ENCODE measurements at regions not wholly inside any gene's neighbourhood (a gene's known extent, or its start where the extent isn't known, plus 50 kb on each side); places are given as distances from the start of the nearest gene placed in this dataset.
"Not testable (repeated sequence)": the region's sequence is repeated elsewhere in the genome, so short reads cannot be mapped to it uniquely, and the experiment has no call there.

DNA sequence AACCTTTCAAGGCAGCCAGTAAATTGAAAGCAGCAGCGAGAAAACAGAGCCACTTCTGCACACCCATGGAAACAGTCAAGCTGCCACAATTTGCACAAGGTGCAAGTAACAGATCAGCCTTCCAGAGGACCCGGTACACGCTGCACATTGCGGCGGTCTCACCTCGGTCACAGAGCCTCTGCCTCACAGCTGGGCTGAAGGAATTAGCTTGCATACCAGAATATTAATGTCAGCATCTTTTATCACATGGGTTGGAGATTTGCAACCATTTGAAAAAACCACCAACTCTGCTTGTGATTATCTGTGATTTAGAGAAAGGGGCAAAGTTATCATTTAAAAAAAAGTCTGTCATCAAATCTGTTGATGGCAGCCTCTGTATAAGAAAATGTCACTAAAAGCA is 330.5 kb upstream of the TCF4 start:
- DNase-seq, result no peak

DNA sequence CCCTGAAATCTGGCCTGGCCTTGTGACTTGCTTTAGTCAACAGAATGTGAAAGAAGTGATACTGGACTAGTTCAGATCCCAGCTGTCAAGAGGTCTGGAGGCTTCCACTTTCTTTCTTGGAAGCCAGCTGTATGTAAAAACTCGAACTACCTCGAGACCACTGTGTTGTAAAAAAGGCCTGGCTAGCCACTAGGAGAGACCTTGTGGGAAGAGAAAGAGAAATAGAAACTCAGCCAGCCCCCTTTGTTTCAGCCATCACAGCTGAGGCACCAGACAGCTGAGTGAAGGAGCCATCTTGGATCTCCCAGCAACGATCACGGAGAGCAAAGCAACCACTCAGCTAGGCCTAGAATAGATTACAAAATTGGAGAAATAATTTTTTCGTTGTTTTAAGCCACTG is 324.9 kb upstream of the TCF4 start:
- no peak for DNase-seq

DNA sequence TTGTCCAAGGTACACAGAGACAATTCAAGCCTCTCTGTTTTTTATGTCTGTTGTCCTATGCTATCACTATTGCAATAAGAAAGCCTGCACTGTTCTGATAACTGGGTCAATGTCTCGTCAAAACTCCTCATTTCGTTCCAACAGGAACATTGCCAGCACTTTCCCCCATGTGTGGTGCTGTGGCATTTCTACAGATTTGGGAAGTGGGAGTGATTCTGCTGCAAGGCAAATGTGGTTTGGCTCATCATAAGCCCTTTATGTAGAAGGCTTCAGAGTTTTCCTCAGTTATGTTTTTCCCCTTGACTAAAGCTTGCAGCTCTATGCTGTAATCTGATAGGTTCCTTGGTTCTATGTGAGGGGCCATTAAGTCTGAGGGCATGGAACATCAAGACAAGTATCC is 324.1 kb upstream of the TCF4 start:
- DNase-seq, result no peak

DNA sequence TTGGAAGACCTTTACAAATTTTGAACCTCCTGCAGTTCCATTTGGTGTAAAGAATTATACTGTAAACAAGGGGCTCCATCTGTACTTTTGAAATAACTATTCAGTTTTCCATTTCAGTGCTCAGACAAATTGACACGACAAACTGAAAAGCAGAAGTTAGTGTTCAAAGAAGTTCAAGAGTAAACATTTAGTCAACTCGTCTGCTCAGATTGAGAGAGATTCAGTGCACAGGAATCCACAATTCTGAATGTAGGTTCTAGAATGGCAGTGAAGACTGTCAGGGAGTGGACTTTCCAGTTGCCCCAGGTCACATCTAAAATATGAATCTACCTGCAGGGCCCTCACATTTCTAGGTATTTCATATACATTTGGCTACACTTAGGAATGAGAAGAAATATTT is 322.3 kb upstream of the TCF4 start:
- no peak for DNase-seq

DNA sequence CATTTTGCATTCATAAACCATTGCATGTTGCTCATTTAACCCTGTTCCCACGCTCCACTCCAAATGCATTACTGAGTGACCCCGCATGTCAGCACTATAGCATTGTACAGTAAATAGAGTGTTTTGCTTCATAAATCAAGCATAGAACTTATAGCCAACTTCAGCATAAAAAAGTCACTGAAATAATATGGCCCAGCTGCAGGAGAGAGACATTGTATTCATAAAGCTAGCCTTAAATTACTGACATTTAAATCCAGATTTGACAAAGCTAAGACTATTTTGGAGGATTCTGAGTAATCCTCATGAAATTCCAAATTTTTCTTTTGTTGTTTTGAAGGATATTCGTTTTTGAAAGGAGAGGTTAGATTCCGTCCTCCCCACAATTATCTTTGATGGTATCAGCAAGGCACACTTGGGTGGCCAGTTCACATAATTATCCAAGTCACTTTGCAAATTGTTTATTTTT is 320.9 kb upstream of the TCF4 start:
- DNase-seq, result no peak

DNA sequence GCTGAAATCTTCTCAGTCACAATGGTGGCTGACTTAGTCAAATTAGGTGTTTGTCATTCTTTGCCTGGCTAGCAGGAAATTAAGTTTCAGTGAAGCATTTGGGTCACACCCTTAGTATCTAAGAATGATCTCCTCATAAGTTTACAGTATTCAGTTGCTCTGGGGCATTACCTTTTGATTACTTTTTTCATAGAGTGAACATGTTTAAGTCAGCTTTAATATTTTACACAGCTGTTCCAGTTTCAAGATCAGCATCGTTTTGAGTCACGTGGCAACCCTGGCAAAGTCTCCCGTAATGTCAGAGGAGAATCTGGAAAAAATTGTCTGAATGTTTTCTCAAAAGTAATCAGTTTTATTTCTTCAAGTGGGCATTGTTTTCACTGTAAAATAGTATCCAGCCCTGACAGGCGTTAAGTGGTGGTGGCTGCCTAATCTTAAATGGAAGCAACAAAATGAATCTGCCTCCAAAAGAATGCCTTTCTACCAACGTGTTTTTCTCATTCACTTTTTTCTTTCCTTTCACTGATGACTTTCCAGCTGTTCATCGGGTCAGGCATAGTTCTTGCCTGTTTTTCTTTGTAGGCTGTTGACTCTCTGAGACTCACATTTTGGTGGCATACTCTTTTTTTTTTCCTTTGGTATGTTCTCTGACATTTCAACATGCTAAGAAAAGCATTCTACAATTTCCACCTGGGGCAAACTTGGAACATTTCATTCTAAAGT is 319.6 kb upstream of the TCF4 start:
- no peak for DNase-seq

DNA sequence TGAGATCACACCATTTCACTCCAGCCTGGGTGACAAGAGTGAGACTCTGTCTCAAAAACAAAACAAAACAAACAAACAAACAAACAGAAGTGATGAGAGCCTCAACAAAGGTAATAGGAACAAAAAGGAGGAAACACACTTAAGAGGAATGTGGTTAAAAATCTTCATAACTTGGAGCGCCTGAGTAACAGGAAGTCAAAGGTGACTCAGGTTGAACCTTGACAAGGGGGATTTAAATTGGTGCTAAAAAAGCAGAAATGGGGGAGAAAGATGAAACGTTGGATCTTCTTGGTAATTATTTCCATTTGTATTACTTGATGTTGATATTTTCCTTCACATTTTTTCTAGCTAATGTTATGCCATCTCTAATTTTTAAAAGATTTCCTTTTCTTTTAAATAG is 318.5 kb upstream of the TCF4 start:
- DNase-seq, result no peak

DNA sequence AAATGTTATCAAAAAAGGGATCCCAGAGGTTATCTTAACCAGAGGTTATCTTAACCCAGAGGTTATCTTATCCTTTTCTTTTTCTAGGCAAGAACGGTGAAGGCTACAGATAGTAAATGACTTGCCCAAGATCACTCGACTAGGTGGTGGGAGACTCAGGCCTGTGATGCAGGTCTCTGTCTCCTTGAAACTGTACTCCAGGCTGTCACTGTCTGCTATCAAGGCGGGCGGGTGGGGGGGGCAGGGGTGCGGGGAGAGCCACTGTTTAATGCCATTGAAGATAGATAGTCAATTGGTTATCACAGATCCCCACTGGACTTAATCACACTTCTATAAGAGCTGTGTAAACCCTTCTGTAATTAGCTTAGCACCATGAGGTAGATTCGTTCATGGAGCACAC is 315.9 kb upstream of the TCF4 start:
- DNase-seq, result no peak

DNA sequence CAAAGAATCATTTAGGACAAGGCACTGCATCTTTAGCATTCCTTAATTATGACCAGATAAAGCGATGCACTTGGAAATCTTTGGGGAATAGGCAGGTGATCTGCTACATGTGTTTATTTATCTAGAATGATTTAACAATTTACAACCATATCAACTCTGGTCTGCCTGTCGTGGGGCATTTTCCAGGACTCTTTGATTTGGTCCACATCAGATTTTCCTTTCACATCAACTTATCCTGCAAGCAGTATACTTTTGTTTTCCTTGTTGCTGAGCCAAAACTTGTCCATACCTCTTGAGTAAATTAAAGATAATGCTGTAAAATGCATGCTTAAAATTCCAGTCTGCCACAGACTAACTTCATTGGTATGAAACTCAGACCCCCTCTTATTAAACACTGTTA is 312.4 kb upstream of the TCF4 start:
- no peak for DNase-seq

DNA sequence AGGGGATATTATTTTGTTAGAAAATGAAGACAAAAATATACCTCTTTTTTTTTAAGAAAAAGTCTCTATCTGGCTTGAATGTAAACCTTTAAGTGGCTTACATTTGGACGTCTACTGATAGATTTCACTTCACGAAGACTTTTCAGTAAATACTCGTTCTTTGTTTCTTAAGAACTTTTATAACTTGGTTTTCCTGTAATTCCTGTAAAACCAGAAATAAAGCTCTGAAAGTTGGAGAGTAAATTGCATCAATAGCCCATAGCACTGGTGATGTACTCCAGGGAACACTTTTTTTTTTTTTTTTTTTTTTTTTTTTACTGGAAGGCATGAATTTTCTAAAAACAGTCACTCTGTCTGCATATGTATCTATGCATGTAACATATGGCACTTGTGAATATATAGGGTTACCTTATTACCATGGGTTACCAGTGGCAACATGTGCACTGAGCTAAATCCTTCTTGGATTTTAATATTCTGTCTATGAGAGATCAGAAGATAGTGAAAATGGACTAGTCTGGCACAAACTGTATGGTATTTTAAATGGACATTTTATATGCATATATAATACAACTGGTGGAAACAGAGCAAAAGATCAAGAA is 309.2 kb upstream of the TCF4 start:
- DNase-seq, result no peak

DNA sequence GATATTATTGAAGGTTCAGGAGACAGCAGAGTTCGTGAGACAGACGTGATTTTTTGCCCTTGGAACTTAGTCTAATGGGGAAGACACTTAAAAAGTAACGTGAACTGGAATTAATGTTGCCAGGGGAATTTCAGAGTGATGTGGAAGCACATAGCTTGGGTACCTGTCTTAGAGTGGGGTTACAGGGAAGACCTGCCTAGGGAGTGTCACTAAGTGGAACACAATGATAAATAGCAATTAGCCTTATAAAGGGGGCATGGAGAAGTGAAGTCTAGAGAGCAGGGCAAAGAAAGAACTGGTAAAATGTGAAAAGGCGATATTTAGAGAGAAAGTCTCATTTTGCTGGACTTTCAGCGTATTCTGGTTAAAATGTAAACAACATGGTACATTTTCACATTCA is 306.0 kb upstream of the TCF4 start:
- DNase-seq, result no peak

DNA sequence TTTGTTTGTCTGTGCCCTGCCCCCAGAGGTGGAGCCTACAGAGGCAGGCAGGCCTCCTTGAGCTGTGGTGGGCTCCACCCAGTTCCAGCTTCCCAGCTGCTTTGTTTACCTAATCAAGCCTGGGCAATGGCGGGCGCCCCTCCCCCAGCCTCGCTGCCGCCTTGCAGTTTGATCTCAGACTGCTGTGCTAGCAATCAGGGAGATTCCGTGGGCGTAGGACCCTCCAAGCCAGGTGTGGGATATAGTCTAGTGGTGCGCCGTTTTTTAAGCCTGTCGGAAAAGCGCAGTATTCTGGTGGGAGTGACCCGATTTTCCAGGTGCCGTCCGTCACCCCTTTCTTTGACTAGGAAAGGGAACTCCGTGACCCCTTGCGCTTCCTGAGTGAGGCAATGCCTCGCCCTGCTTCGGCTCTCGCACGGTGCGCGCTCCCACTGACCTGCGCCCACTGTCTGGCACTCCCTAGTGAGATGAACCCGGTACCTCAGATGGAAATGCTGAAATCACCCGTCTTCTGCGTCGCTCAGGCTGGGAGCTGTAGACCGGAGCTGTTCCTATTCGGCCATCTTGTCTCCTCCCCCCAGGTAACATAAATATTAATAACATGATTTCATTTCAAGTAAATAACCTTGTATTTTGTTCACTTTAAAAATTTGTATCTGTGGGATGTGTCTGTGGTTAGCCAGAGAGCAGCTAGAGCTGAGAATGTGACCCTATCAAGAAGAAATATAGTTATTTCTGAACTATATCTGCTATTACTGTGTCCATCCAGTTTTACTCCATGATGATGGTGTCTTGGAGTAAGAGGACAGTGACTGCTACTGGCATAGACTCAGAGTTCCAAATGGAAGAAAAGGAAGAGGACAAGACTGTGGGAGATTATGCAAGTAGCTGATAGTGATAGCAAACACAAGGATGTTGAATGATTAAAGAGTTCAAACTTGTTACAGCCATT is 305.1 kb upstream of the TCF4 start:
- DNase-seq, result not testable (repeated sequence)

DNA sequence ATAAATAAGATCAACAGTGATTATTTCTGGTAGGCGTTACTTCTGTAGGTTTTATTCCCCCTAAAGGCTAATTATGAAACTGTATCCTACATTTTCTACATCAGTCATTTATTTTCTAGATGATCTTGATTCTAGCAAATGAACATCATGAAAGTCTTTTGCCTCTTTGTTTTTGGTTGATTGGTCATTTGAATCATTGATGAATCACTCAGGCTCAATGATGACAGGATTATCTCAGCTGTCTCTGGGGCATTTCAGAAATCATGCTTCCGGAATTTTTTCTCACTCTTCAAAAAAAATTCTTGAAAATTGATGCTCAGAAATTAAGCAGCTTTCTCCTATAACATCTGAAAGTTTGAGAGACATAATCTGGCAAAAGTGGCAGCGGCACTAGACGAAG is 298.9 kb upstream of the TCF4 start:
- no peak for DNase-seq

DNA sequence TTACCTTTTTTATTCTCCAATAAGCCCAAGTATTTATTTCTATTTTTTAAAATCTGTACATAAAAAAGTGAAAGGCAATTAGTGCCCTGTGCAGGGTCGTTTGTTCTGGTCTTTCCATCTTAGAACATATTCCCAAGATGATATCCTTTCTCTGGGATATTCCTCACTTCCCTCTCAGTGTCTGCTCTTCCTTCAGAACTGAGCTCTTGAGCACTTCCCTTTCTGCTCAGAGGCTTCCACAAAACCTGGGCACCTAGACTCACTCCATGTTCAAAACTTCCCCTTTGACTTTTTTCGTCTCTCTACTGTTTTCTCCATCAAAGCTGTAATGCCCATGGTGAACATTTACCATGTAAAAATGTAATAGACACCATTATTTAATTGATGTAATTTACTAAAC is 296.5 kb upstream of the TCF4 start:
- no peak for DNase-seq

DNA sequence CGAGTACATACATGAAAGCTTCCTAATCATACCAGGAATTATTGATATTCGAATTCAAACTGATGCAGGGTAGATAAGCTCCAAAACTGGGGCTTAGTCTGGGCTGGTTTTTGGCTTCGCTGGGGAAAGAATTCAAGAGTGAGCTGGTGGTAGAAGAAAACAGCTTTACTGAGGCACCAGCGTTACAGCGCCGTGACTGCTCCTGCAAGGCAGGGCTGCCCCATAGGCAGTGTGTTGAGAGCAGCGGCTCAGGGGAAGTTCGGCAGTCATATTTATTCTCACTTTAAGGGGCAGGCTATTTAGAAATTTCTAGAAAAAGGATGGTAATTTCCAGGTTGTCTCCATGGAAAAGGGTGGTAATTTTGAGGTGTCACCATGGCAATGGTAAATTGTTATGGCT is 292.6 kb upstream of the TCF4 start:
- DNase-seq, result no peak

DNA sequence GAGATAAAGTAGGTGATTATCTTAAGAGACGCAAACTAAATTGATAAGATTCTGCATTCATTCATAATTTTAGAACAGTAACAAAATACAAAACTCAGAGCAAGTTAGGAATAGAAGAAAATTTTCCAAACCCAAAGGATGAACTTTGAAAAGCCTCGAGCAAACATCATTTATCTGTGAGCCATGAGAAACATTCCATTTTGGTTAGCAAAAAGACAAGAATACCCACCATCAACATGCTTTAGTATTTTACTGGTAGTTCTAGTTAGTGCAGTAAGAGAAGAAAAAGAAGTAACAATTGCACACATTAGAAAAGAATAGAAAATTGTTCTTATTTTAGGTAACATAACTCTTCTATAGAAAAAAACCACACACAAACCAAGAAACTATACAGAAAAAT is 291.3 kb upstream of the TCF4 start:
- no peak for DNase-seq

DNA sequence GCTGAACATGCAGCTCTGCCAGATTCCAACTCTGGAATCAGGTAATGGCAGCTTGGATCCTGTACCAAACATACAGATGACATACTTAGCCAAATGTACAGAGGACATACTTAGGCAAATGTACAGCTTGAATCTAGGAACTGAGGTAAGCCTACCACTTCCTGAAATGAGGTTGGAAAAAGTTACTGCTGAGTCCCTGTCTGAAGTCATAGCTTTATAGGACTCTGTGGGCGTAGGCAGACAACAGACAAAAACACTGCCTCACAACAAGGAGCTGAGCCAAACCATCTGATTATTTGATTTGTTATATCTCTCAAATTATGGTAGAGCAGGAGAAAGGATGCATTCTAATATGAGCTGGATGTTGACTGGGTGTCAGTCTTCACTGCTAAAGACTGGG is 290.2 kb upstream of the TCF4 start:
- no peak for DNase-seq

DNA sequence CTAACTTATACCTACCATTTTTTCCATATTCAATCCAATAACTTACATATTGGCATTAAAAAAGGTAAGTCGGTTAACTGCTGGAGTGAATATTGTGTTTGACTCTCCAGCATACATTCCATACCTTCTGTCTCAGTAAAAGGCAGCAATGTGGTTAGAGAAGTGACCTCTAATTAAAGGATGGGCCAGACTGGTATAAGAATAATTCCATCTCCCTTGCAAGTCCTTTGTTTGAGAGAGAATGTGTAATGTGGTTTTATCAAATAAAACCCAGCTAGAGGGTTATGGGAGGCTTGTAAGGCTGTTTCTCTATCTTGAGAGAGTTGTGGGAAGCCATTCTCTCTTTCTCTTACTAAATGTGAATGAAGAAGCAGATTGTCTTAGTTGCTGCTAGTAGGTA is 289.3 kb upstream of the TCF4 start:
- DNase-seq, result no peak

DNA sequence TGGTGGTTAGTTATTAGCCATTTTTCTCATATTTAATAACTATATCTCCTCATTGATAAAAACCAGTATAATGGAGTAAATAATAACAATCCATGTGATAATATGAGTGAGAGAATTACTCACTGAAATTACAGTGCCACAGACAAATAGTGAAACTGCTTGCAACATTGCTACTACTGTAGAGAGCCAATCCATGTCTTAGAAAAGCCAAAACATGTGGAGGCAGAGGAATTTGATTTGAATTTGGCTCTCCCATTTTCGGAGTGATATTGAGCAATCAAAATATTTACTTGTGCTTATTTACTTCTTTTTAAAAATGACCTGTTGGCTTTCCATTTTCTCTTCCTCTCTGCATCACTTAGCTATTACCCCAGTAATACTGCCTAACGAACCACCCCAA is 288.3 kb upstream of the TCF4 start:
- DNase-seq, result no peak

DNA sequence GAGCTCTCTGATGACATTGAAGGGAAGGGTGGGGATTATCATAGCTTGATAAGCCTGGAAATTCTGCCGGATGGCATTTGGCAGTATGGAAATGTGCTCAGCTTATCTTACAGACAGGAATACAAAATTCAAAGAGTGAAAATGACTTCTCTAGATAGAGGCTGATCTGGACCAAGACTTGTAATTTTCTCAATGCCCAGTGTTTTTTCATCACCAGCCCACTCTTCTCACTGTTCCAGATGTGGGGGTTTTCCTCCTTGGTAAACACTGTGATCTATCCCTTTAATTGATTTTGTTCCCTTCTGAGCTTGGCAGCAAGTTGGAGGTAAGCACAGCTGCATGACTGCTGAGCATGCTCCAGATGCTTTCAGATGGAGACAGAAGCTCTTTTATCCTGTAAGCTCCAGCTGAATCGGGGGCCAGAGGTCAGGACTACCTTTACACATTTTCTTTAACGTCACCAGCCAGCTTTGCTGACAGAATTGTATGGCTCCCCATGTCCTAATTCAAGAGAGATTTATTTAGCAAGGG is 287.4 kb upstream of the TCF4 start:
- no peak for DNase-seq

DNA sequence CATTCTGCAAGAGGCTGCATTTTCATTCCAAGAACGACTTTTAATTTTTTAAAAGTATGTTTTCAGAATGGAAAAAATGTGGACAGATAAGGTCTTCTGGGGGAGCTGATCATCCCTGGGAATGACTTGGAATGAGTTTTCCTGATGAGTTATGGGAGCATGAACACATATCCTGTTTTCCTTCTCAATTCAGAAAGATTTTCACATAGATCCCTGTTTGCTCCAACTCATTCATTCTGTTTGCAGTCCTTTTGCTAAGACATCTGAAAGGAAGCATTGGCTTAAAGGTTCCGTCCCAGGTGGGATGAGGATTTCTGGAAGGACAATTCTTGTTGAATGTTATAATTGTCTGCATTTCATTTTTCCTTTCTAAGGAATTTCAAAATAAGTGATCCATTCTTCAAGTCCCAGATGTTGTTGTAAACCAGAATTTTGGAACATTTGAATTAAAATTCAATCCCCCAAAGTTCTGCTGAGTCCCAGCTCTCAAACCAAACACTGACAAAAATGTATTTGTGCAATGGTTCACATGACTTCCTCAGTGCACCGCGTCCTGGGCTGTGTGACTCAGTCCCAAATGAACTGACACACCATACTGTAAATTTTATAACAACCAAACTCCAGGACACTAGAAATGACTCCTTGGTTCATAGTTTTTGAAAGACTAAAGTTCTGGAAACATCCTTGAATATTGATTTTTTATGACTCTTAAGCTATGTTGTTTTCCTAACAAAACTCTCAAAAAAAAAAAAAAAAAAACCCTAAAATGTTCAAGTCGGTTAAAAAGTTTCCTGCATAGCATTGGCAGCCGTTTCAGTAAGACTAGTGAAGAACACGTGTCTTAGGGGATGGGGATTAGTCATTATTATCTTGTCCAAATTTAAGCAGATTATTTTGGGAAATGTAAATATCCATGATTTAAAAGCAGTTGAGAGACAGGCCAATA is 281.8 kb upstream of the TCF4 start:
- DNase-seq, result no peak

DNA sequence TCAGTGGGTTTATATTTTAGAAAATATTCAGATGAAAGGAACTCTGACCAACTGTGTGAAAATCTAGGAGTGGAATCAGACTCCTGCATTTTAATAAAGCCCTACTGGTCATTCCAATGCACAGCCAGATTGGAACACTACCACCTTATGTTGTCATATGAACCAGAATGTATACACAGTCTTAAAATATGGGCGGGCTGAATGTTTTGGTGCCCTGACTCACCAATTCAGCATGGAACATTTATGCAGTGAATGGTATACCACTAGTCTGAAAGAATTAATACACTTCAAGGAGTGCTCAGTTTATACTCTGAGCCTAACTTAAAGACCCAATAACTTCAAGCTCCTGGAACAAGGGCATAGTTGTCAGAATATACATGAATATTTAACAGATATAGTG is 280.9 kb upstream of the TCF4 start:
- DNase-seq, result no peak

DNA sequence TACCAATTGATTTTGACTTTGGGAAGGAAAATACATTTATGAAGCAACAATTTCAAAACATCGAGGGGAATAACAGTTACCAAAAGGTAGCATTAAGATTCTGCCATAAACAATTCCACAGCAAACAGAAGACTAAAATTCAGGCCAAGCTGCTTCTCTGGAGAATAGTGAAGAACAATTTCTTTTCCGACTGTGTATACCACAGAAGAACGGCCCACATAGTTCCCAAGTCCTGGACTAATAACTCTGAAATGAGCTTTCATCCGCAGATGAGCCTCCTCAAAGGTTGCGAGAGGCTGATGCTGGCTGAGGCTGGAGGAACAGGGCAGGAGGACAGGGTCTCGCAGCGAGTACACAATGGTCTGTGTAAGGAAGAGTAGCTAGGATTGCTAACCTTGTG is 278.9 kb upstream of the TCF4 start:
- no peak for DNase-seq
